Uterus (tissue), 3 donors: ENCODE measurements at regions not wholly inside any gene's neighbourhood (a gene's known extent, or its start where the extent isn't known, plus 50 kb on each side); places are given as distances from the start of the nearest gene placed in this dataset.

Experiments used
- DNase-seq, 2 donors: peaks; one replicate each; pipeline ENCODE4 v3.0.0-alpha.2; 2019 to 2020
- H3K27ac ChIP-seq, 2 donors: fragments of 200-600 bp; sonication (generic); 1 replicate in 1 of 2; 2 replicates in 1 of 2; pipeline ENCODE4 v1.5.1; 2016 to 2018
- H3K27me3 ChIP-seq, 2 donors: fragments of 200-600 bp; sonication (generic); one replicate each; pipeline ENCODE4 v1.5.1; 2018 to 2019; ENCODE audit warnings: control low read depth in 1 of 2
- H3K36me3 ChIP-seq, 2 donors: fragments of 200-600 bp; sonication (generic); one replicate each; pipeline ENCODE4 v1.5.1; 2019; ENCODE audit warnings: control low read depth in 1 of 2
- H3K4me1 ChIP-seq, 2 donors: fragments of 200-600 bp; sonication (generic); one replicate each; pipeline ENCODE4 v1.5.1; 2018 to 2019; ENCODE audit warnings: control low read depth in 1 of 2
- H3K4me3 ChIP-seq, 2 donors: fragments of 200-600 bp; sonication (generic); 1 replicate in 1 of 2; 2 replicates in 1 of 2; pipeline ENCODE4 v1.5.1; 2018 to 2019; ENCODE audit warnings: mild to moderate bottlenecking in 1 of 2
- H3K9me3 ChIP-seq, 2 donors: fragments of 200-600 bp; sonication (generic); one replicate each; pipeline ENCODE4 v1.5.1; 2019; ENCODE audit warnings: control low read depth in 1 of 2
- POLR2A ChIP-seq, 2 donors: fragments of 450-650 bp; IDR thresholded peaks; one replicate each; pipeline ENCODE4 v1.6.1; 2016; ENCODE audit warnings: antibody characterized with exemption in 2 of 2, mild to moderate bottlenecking in 1 of 2, moderate library complexity in 1 of 2
- intact Hi-C: fragments of 100-400 bp; cut with DNase I; formaldehyde crosslinking; loops from one replicate; pipeline ENCODE4 v1.15.1; 2023; ENCODE audit warnings: low total_unique reads
- TF ChIP-seq, protein P1 (sequence below), 4 experiments: fragments of 200-600 bp in 2 of 4; fragments of 450-650 bp in 2 of 4; sonication (generic) in 2 of 4; IDR thresholded peaks; one replicate each; pipeline ENCODE4 v1.5.1; 2016 to 2019; ENCODE audit warnings: antibody characterized with exemption in 4 of 4, mild to moderate bottlenecking in 2 of 4, moderate library complexity in 1 of 4
- donor health status: DM: yes; HTN: yes; CAD: no.

DNA sequence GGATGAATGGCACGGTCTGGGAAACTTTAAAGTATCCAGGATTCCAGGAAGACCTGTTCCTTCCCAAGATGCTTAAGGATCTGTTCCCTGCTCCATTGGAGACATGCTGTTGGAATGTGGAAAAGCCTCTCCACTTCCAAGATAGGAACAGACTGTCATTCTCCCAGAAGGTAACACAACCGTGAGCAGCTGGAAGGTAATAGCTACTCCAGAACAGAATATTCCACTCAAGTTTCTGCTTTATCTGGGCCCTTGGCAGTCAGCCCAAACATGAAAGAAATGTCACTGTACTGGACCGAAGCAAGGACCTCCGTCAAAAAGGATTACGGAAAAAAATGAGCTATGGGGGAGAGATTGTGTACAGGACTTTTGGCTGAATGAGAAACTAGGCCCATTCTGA, 420.9 kb upstream of the NBEA start:
- Histone ChIP-seq H3K27me3 (no peaks in the 10 kb centered on the region), H3K4me3 (no peak overlapping the region), H3K9me3 (no peaks in the 10 kb centered on the region), H3K27ac (no peak overlapping the region), H3K4me1 (no peaks in the 10 kb centered on the region), H3K36me3 (no peaks in the 10 kb centered on the region)
- no peak for TF ChIP-seq POLR2A (IDR thresholded peaks at IDR 0.05)
- TF ChIP-seq, protein P1, sequence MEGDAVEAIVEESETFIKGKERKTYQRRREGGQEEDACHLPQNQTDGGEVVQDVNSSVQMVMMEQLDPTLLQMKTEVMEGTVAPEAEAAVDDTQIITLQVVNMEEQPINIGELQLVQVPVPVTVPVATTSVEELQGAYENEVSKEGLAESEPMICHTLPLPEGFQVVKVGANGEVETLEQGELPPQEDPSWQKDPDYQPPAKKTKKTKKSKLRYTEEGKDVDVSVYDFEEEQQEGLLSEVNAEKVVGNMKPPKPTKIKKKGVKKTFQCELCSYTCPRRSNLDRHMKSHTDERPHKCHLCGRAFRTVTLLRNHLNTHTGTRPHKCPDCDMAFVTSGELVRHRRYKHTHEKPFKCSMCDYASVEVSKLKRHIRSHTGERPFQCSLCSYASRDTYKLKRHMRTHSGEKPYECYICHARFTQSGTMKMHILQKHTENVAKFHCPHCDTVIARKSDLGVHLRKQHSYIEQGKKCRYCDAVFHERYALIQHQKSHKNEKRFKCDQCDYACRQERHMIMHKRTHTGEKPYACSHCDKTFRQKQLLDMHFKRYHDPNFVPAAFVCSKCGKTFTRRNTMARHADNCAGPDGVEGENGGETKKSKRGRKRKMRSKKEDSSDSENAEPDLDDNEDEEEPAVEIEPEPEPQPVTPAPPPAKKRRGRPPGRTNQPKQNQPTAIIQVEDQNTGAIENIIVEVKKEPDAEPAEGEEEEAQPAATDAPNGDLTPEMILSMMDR (IDR thresholded peaks at IDR 0.05), result no peak
- no peak for DNase-seq
- intact Hi-C loops, result no loop called here

DNA sequence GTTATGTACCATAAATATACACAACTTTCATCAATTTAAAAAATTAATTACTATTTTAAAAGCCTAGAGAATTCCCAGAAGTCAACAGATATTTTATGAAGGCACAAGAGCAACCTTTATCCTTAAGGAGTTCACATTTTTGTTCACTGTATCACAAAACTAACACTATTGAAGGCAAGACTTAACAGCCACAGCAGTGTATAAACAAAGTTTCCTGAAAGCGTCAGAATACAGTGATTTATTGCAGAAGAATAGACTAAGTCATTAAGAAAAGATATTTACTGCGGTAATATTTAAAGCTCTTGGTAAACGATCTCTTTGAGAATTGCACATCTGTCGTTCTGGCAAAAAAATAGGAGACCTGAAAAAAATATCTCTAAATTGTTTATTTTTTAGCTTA, 419.3 kb upstream of the NBEA start:
- no peak for DNase-seq
- H3K27me3 ChIP-seq, result no peaks in the 10 kb centered on the region
- no peaks in the 10 kb centered on the region for H3K9me3 ChIP-seq
- H3K4me3 ChIP-seq, result no peak overlapping the region
- intact Hi-C loops, result no loop called here
- H3K4me1 ChIP-seq, result no peaks in the 10 kb centered on the region
- H3K36me3 ChIP-seq, result no peaks in the 10 kb centered on the region
- H3K27ac ChIP-seq, result no peak overlapping the region
- TF ChIP-seq, protein P1 (IDR thresholded peaks at IDR 0.05), result no peak
- TF ChIP-seq POLR2A (IDR thresholded peaks at IDR 0.05), result no peak

DNA sequence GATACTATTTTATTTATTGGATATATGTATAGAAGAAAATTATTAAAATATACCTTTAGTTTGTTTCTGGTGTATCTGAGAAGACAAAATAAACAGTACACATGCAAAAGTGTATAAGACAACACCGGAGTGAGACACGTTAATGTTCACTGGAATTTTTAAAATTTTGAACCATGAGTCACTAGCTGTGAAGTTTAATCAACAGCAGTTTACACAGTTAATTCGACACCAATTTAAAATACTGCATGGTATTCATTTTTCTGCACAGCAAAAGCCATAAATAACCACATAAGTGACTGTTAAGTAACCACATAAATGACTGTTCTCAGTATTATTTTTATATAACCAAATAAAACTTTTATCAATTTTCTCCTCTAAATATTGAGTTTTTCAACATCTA, 418.7 kb upstream of the NBEA start:
- H3K36me3 ChIP-seq, result no peaks in the 10 kb centered on the region
- no peaks in the 10 kb centered on the region for H3K9me3 ChIP-seq
- TF ChIP-seq POLR2A (IDR thresholded peaks at IDR 0.05), result no peak
- TF ChIP-seq, protein P1 (IDR thresholded peaks at IDR 0.05), result no peak
- intact Hi-C loops, result no loop called here
- H3K27ac ChIP-seq, result no peak overlapping the region
- H3K4me3 ChIP-seq, result no peak overlapping the region
- H3K27me3 ChIP-seq, result no peaks in the 10 kb centered on the region
- no peaks in the 10 kb centered on the region for H3K4me1 ChIP-seq
- DNase-seq, result no peak

DNA sequence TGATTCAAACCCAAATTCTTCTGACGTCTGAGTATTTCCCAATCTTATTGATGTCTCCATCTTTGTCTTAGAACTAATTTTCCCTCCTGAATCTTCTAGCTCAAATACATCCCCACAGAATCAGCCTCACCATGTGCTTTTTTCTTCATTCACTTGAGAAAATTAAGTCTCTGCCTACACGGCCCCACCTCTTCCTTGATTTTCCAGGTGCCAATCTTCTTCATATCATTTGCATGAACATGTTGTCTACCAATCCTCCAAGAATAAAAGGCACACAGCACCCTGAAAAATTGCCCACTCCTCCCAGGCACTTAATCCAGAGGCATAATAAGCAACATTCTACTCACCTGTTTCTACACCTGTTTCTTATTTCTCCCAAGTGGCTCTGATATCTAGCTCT, 408.1 kb upstream of the NBEA start:
- DNase-seq, result no peak
- no peak overlapping the region for H3K27ac ChIP-seq
- intact Hi-C loops, result no loop called here
- H3K4me1 ChIP-seq, result no peaks in the 10 kb centered on the region
- H3K27me3 ChIP-seq, result no peaks in the 10 kb centered on the region
- no peak overlapping the region for H3K4me3 ChIP-seq
- TF ChIP-seq, protein P1 (IDR thresholded peaks at IDR 0.05), result no peak
- no peak for TF ChIP-seq POLR2A (IDR thresholded peaks at IDR 0.05)
- no peaks in the 10 kb centered on the region for H3K9me3 ChIP-seq
- H3K36me3 ChIP-seq, result no peaks in the 10 kb centered on the region

DNA sequence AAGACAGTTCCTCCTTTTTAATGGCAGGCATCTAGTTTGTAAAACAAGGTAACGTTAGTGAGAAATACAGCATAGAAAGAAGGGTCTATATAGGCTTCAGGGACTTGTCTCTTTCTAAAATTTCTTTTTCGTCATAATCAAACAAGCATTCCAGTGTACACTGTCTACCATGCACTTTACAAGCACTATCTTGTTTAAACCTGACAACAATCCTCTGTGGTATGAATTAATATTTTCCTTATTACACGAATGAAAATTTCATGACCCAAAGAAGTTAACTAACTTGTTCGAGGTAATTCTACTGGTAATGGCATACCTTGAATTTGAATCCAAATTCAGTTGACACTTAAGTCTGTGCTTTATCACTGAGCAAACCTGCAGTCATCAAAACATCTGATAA, 399.7 kb upstream of the NBEA start:
- TF ChIP-seq, protein P1 (IDR thresholded peaks at IDR 0.05), result no peak
- no peak for TF ChIP-seq POLR2A (IDR thresholded peaks at IDR 0.05)
- Histone ChIP-seq H3K36me3 (no peaks in the 10 kb centered on the region), H3K27ac (no peak overlapping the region), H3K4me3 (no peak overlapping the region), H3K27me3 (no peaks in the 10 kb centered on the region), H3K4me1 (no peaks in the 10 kb centered on the region), H3K9me3 (no peaks in the 10 kb centered on the region)
- DNase-seq, result no peak
- intact Hi-C loops, result no loop called here
